H1 (cell line): ENCODE measurements at regions not wholly inside any gene's neighbourhood (a gene's known extent, or its start where the extent isn't known, plus 50 kb on each side); places are given as distances from the start of the nearest gene placed in this dataset.

Source experiments
- CTCF ChIA-PET: fragments of 300-600 bp; sonication (Branson Sonifier 250); formaldehyde crosslinking; loops from one replicate; lab custom pipeline; 2021; ENCODE audit not compliant: partially characterized antibody; lab: Charles Lee
- POLR2A ChIA-PET: fragments of 300-600 bp; sonication (Branson Sonifier 250); formaldehyde crosslinking; loops from one replicate; lab custom pipeline; 2021; ENCODE audit warnings: inconsistent platforms; ENCODE audit not compliant: partially characterized antibody; lab: Charles Lee
- DNase-seq, 2 experiments: peaks; one replicate each; pipeline versions ENCODE4 v3.0.0 to v3.0.0-alpha.2; 2010 to 2022; ENCODE audit warnings: low spot score in 2 of 2, low read depth in 1 of 2, mixed read lengths in 1 of 2
- FAIRE-seq: peaks from 2 replicates; lab custom pipeline; 2011; peaks lifted over from hg19 to GRCh38; lab: Jason Lieb, UNC
- H2AFZ ChIP-seq: 2 replicates; pipeline ENCODE4 v1.8.1; 2012; ENCODE audit warnings: low read length, inconsistent platforms
- H2AK5ac ChIP-seq: 2 replicates; pipeline ENCODE4 v1.6.1; 2013; ENCODE audit warnings: low read depth, low read length
- H2BK120ac ChIP-seq: replicated peaks from 2 replicates; pipeline ENCODE3; 2013; ENCODE audit warnings: low read depth, low read length, inconsistent platforms
- H2BK12ac ChIP-seq: 2 replicates; pipeline ENCODE4 v1.6.1; 2013; ENCODE audit warnings: low read depth, low read length
- H2BK15ac ChIP-seq: 2 replicates; pipeline ENCODE4 v1.6.1; 2013; ENCODE audit warnings: low read length
- H2BK20ac ChIP-seq: 2 replicates; pipeline ENCODE4 v1.6.1; 2013; ENCODE audit warnings: low read length
- H2BK5ac ChIP-seq: 2 replicates; pipeline ENCODE4 v1.6.1; 2013; ENCODE audit warnings: low read depth, low read length
- H3K14ac ChIP-seq: 2 replicates; pipeline ENCODE4 v1.6.1; 2013; ENCODE audit warnings: inconsistent platforms; ENCODE audit not compliant: insufficient read length
- H3K18ac ChIP-seq: 2 replicates; pipeline ENCODE4 v1.6.1; 2013; ENCODE audit warnings: low read length; ENCODE audit errors: extremely low read depth
- H3K23ac ChIP-seq: 2 replicates; pipeline ENCODE4 v1.6.1; 2013; ENCODE audit warnings: inconsistent platforms; ENCODE audit not compliant: insufficient read length
- H3K23me2 ChIP-seq: 2 replicates; pipeline ENCODE4 v1.6.1; 2013; ENCODE audit warnings: low read depth, low read length
- H3K27ac ChIP-seq: 2 replicates; pipeline ENCODE4 v1.6.1; 2011; ENCODE audit warnings: low read depth, low read length, inconsistent platforms
- H3K27me3 ChIP-seq, 4 experiments: replicated peaks in 1 of 4; 1 replicate in 1 of 4; 2 replicates in 3 of 4; pipeline versions ENCODE4 v1.6.1 to v1.8.1; 2011 to 2013; ENCODE audit warnings: low read length in 3 of 4, mild to moderate bottlenecking in 3 of 4, inconsistent platforms in 2 of 4, mixed read lengths in 2 of 4, moderate library complexity in 1 of 4; ENCODE audit not compliant: control insufficient read depth in 3 of 4, insufficient read depth in 3 of 4; ENCODE audit errors: extremely low read depth in 1 of 4
- H3K36me3 ChIP-seq, 4 experiments: 2 replicates each; pipeline versions ENCODE4 v1.6.1 to v1.8.1; 2011 to 2013; ENCODE audit warnings: mild to moderate bottlenecking in 4 of 4, low read length in 3 of 4, moderate library complexity in 2 of 4, control low read depth in 1 of 4, inconsistent platforms in 1 of 4; ENCODE audit not compliant: insufficient read depth in 4 of 4, control insufficient read depth in 2 of 4
- H3K4ac ChIP-seq: replicated peaks from 2 replicates; pipeline ENCODE3; 2013; ENCODE audit warnings: low read length, low read depth, mixed read lengths, inconsistent platforms; ENCODE audit not compliant: insufficient read length
- H3K4me1 ChIP-seq, 4 experiments: replicated peaks in 1 of 4; 1 replicate in 1 of 4; 2 replicates in 3 of 4; pipeline versions ENCODE4 v1.6.1 to v1.8.1; 2011 to 2013; ENCODE audit warnings: low read length in 3 of 4, inconsistent platforms in 2 of 4, mixed read lengths in 1 of 4; ENCODE audit not compliant: insufficient read depth in 4 of 4, control insufficient read depth in 3 of 4
- H3K4me2 ChIP-seq, 2 experiments: 2 replicates each; pipeline versions ENCODE4 v1.6.1 to v1.8.1; 2011 to 2013; ENCODE audit warnings: low read depth in 2 of 2, low read length in 2 of 2, control low read depth in 1 of 2, inconsistent platforms in 1 of 2, mild to moderate bottlenecking in 1 of 2; ENCODE audit not compliant: insufficient read depth in 1 of 2
- H3K4me3 ChIP-seq, 4 experiments: fragments of 200-600, 300-600 bp in 1 of 4; sonication (generic), shearing (Covaris generic), sonication (Bioruptor Twin) in 1 of 4; 2 replicates each; pipeline versions ENCODE4 v1.5.1 to v1.8.1; 2011 to 2016; ENCODE audit warnings: low read length in 4 of 4, low read depth in 3 of 4, control low read depth in 2 of 4, inconsistent platforms in 2 of 4, mild to moderate bottlenecking in 2 of 4, mixed read lengths in 1 of 4, moderate library complexity in 1 of 4; ENCODE audit not compliant: insufficient read depth in 2 of 4; ENCODE audit errors: extremely low read depth in 1 of 4
- H3K56ac ChIP-seq: replicated peaks from 2 replicates; pipeline ENCODE3; 2013; ENCODE audit warnings: low read depth, mild to moderate bottlenecking, mixed read lengths, low read length, inconsistent platforms; ENCODE audit not compliant: insufficient read length
- H3K79me1 ChIP-seq: 2 replicates; pipeline ENCODE4 v1.6.1; 2013; ENCODE audit warnings: low read depth, low read length, control low read depth
- H3K79me2 ChIP-seq, 2 experiments: 2 replicates each; pipeline versions ENCODE4 v1.6.1 to v1.8.1; 2012 to 2013; ENCODE audit warnings: low read length in 2 of 2, mild to moderate bottlenecking in 2 of 2, inconsistent platforms in 1 of 2; ENCODE audit not compliant: insufficient read depth in 2 of 2, control insufficient read depth in 1 of 2
- H3K9ac ChIP-seq, 4 experiments: replicated peaks in 1 of 4; 1 replicate in 1 of 4; 2 replicates in 3 of 4; pipeline versions ENCODE4 v1.6.1 to v1.8.1; 2011 to 2013; ENCODE audit warnings: low read depth in 3 of 4, low read length in 3 of 4, control low read depth in 2 of 4, mild to moderate bottlenecking in 2 of 4, moderate library complexity in 2 of 4, inconsistent platforms in 1 of 4; ENCODE audit errors: extremely low read depth in 1 of 4
- H3K9me3 ChIP-seq, 2 experiments: 2 replicates each; pipeline versions ENCODE4 v1.6.1 to v1.8.1; 2012 to 2013; ENCODE audit warnings: mild to moderate bottlenecking in 2 of 2, moderate library complexity in 2 of 2, control low read depth in 1 of 2, inconsistent platforms in 1 of 2, low read depth in 1 of 2, low read length in 1 of 2, mixed read lengths in 1 of 2; ENCODE audit not compliant: insufficient read depth in 2 of 2
- H4K20me1 ChIP-seq, 2 experiments: replicated peaks in 1 of 2; 2 replicates each; pipeline versions ENCODE3 to v1.8.1; 2011 to 2013; ENCODE audit warnings: inconsistent platforms in 2 of 2, low read length in 2 of 2, mild to moderate bottlenecking in 1 of 2; ENCODE audit not compliant: insufficient read depth in 2 of 2, control insufficient read depth in 1 of 2
- H4K5ac ChIP-seq: 2 replicates; pipeline ENCODE4 v1.6.1; 2013; ENCODE audit warnings: low read length, low read depth, mixed read lengths, inconsistent platforms; ENCODE audit not compliant: insufficient read length
- H4K8ac ChIP-seq: 2 replicates; pipeline ENCODE4 v1.8.0; 2013; ENCODE audit warnings: mild to moderate bottlenecking, moderate library complexity, low read length, inconsistent platforms; ENCODE audit not compliant: insufficient read depth; ENCODE audit errors: extremely low read depth
- H4K91ac ChIP-seq: replicated peaks from 2 replicates; pipeline ENCODE3; 2013; ENCODE audit warnings: low read length, mixed read lengths, inconsistent platforms; ENCODE audit not compliant: insufficient read length
- TBP ChIP-seq: IDR thresholded peaks from 2 replicates; pipeline ENCODE4 v1.6.1; 2011; ENCODE audit warnings: low read depth, low read length, improper control_type of control experiment
- TCF12 ChIP-seq: IDR thresholded peaks from 2 replicates; pipeline ENCODE4 v1.6.1; 2011; ENCODE audit warnings: low read depth, mild to moderate bottlenecking, low read length
- TEAD4 ChIP-seq: IDR thresholded peaks from 2 replicates; pipeline ENCODE4 v1.6.1; 2012; ENCODE audit warnings: low read depth, low read length, inconsistent platforms, mixed read lengths
- YY1 ChIP-seq: IDR thresholded peaks from 2 replicates; pipeline ENCODE4 v1.6.1; 2011; ENCODE audit warnings: low read depth, mild to moderate bottlenecking, low read length
- WGBS, 2 experiments: shearing (Covaris generic) in 1 of 2; methylation state at CpG; one replicate each; pipeline versions ENCODE4 v1.1.6 to v1.1.7; 2013 to 2015; ENCODE audit warnings: low lambda C conversion rate in 2 of 2, mixed read lengths in 2 of 2, inconsistent platforms in 1 of 2, low coverage in 1 of 2, missing lambda C conversion rate in 1 of 2; ENCODE audit not compliant: insufficient replicate concordance in 2 of 2, insufficient coverage in 1 of 2, insufficient read length in 1 of 2; ENCODE audit errors: extremely low coverage in 1 of 2, missing lambda C conversion rate in 1 of 2; 5-methylcytosine and 5-hydroxymethylcytosine counted together

- H2BK20ac ChIP-seq = no peak overlapping the region
- DNase-seq (no peak), FAIRE-seq (no peak)
- no peak overlapping the region for H4K91ac ChIP-seq
- H4K8ac ChIP-seq = no peak overlapping the region
- no peak overlapping the region for H3K56ac ChIP-seq
- no peak overlapping the region for H4K5ac ChIP-seq
- no peak overlapping the region for H2BK5ac ChIP-seq
- no peaks in the 10 kb centered on the region for H3K23me2 ChIP-seq
- H3K79me1 ChIP-seq = no peaks in the 10 kb centered on the region
- no peaks in the 10 kb centered on the region for H3K79me2 ChIP-seq
- H4K20me1 ChIP-seq = no peaks in the 10 kb centered on the region
- no peak overlapping the region for H3K27ac ChIP-seq
- no peak overlapping the region for H3K14ac ChIP-seq
- POLR2A ChIA-PET = no interaction called here
- no peaks in the 10 kb centered on the region for H3K36me3 ChIP-seq
- CTCF ChIA-PET = interaction anchor here (0.5 to 1.2 kb wide), 6 partner anchors 65 to 658 kb away, joined by 3 to 5 read pairs (median 4); no protein-coding TSS in a partner anchor
- WGBS, 2 experiments = 86% methylated on average over 6 of the region's 6 CpGs; no CpG with 5 or more reads in 1 of the 2 experiments
- no peak overlapping the region for H3K23ac ChIP-seq
- TF ChIP-seq YY1 (no peak), TBP (no peak), TCF12 (no peak), TEAD4 (no peak)
- no peak overlapping the region for H3K4me3 ChIP-seq
- no peak overlapping the region for H3K4ac ChIP-seq
- H3K18ac ChIP-seq = no peak overlapping the region
- H2BK15ac ChIP-seq = no peak overlapping the region
- H3K4me2 ChIP-seq = no peak overlapping the region
- H2AFZ ChIP-seq = no peak overlapping the region
- H2AK5ac ChIP-seq = no peak overlapping the region
- H2BK120ac ChIP-seq = no peak overlapping the region
- H3K27me3 ChIP-seq = no peaks in the 10 kb centered on the region; a peak in 1 of 7 replicates
- H3K9ac ChIP-seq = no peak overlapping the region
- H2BK12ac ChIP-seq = no peak overlapping the region
- H3K9me3 ChIP-seq = no peaks in the 10 kb centered on the region
- H3K4me1 ChIP-seq = peaks cover 2 to 10% (median 5%) of the 10 kb centered on the region in 4 experiments; a peak in 6 of 7 replicates
Observed at GRCh38 chr13:106685143-106685542, 117.2 kb upstream of the ARGLU1 start.
